ENCODE measurements at regions not wholly inside any gene's neighbourhood (a gene's known extent, or its start where the extent isn't known, plus 50 kb on each side); places are given as distances from the start of the nearest gene placed in this dataset.
"Not testable (repeated sequence)": the region's sequence is repeated elsewhere in the genome, so short reads cannot be mapped to it uniquely, and the experiment has no call there.

DNA sequence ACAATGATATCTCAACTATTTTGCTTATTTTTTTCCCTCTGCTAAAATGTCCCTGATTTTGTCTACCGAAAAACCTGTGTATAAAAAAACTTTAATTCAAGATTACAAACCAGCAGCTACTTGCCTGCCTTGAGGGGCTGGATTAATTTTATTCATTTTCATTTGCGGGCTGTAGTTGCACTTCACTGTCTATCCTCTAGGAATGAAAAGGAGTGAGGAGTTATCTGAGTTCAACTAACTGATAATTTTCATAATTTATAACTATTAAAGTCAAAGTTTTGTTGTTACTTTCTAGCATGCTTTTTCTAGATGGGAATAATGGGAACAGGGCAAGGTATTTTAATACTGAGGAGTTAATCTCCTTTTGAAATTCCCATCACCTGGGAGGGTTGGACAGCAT is 50.3 kb upstream of the AGTPBP1 start:
- not testable (repeated sequence) for DNase-seq (ENCODE audit: low spot score)

DNA sequence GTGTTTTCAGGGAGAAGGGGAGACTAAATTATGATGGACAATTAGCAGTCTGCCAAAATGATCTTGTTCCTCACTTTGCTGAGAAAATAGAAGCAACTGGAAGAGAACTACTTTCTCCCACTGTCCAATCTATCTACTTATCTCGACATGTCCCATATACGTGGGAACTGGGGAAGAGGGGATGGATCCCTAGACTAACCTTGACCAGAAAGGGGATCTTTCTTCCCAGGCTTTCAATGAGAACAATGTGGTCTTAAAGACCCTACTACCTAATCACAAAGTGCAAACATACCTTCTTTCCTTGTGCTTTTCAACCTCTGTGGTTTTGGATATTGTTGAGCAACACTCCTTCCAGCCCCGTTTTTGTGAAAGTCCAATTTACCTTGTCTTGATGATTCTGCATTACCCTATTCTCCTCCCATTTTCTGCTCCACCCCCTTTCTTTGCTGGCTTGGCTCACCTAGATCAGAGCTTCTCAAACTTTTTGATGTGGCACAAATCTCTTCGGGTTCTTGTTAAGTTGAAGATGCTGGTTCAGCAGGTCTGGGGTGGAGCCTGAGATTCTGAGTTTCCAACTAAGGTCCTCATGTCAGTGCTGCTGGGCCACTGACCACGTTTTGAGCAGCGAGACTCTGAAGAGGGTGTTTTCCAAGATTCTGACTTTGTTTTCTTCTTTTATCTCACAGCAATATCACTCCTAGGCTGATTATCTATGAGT is 61.4 kb upstream of the AGTPBP1 start:
- peak; percentile 3 for DNase-seq (ENCODE audit: low spot score)

DNA sequence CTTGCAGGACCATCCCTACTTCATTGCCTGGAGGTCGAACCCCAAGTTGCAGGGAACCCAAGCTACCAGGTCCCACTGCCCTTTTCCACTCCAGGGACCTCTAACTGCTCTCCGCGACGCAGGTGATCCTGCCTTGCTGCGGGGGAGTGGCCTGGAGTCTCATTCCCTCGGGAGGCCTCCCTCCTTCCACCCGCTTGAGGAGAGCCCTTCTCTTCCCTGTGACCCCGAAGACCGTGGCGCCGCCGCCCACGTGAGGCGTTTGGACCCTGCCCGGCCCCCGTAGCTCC is 63.0 kb upstream of the AGTPBP1 start:
- not testable (repeated sequence) for DNase-seq (ENCODE audit: low spot score)

DNA sequence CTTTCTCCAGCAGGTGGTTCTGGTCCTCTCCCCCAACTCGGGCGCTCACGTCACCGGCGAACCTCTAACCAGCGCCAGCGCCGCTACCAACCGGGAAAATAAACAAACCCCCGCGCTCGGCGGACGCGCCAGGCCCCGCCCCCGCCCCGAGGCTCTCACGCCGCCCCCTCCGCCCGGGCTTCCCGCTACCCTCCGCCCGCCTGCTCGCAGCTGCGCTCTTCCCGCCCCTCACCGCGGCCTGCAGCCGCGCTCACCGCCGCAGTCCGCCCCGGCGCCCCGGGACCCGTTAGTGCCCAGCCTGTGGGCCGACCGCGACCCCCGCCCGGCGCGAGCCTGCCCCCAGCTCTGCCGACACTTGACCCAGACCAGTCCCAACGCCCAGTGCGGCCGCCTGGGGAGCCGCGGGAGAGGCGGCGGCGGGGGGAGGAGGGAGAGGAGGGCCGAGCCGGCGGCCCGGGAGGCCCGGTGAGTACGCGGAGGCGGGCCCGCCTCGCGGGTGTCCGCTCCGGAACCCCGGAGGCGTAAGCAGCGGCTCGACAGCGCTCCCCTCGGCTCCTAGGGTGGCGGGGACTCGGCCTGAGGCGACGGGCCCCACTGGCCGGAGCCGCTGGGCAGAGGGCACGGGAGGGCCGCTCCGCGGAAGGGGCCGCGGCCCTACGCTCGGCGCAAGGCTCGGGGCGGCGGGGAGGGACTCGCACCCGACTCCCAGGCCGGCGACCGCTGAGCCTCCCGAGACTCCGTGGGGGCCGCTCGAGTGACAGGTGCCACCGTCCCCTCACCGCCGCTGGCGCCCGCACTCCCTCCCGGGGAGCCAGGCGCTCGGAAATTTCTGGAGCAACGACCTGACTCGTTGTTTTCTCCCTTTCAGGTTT is 63.6 kb upstream of the AGTPBP1 start:
- DNase-seq (ENCODE audit: low spot score), result peak; percentile 80

DNA sequence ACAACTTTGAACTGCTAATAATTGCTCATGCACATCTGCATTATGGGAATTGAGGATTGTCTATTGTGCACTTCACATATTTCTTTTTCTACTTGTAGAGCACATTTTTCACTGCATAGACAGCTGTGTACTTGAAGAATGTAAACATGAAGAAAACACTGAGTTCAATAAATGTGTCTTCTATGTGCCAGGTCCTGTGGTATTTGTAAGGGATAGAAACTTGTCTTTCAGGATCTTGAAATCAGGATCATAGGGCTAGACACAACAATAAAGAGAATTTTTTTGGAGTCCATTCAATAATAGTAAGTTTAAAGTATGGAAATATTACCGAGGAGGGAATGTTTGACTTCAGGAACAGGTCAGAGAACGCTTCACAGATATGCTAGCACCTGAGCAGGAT is 66.6 kb upstream of the AGTPBP1 start:
- DNase-seq (ENCODE audit: low spot score), result not testable (repeated sequence)

DNA sequence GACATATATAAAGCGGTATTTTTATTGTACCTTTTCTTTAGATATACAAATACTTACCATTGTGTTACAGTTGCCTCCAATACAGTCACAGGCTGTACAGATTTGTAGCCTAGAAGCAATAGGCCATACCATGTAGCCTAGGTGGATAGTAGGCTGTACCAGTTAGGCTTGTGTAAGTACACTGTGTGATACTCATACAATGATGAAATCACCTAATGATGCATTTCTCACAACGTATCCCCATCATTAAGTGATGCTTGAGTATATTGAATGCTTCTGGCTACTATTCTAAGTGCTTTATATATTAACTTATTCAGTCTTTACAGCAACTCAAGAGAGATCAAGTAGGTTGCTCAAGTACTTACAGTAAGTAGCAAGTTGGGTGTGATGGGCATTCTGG is 71.6 kb upstream of the AGTPBP1 start:
- not testable (repeated sequence) for DNase-seq (ENCODE audit: low spot score)

DNA sequence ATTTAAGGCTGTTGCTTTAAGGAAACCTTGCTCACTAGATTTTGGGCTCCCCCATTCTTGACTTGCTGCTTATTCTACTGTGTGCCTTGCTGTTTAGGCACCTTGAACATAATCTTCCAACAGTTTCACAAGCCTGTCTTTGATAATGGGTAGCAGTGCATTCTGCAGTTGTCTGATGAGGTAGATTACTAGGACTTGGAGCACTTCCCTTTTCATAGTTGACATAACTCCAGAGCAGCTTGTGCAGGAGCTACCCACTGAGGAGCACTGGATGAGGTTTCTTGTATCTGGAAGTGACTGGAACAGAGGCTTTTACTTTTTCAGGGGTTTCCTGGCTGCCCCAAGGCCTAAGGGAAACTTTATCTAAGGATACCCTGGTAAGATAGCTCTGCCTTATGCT is 73.0 kb upstream of the AGTPBP1 start:
- not testable (repeated sequence) for DNase-seq (ENCODE audit: low spot score)

DNA sequence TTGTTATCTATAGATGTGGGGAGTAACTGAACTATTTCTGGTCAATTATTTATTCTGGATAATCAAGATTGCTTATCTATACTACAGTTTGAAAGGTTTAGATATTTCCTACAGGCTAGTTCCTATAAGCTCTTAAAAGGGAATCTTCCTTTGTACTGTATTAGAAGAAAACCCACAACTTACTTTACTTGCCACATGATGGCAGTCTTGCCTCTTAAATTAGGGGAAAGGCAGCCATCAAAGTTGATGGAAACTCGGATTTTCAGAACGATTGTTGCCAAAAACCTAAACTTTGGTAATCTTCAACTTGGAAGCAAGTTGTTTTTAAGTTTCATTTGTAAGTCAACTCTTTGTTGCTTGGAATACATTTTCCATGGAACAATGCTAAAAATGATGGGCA is 77.2 kb upstream of the AGTPBP1 start:
- peak; percentile 37 for DNase-seq (ENCODE audit: low spot score)

DNA sequence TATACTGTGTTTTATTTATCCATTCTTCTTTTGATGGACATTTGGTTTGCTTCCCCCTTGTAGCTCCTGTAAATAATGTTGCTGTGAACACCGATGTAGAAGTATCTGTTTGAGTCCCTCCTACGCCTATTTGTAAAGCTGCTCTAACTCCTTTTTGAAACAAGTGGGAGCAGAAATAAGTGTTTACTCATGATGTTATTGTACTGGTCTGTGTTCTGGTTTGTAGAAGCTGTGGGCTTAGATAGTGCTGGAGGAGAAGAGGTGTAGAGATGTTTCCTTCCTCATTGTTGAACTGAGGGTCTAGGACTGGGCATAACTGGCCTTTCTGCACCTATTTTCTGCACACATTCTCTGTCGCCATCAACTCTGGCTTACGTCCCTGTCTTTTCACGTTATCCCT is 78.8 kb upstream of the AGTPBP1 start:
- not testable (repeated sequence) for DNase-seq (ENCODE audit: low spot score)

DNA sequence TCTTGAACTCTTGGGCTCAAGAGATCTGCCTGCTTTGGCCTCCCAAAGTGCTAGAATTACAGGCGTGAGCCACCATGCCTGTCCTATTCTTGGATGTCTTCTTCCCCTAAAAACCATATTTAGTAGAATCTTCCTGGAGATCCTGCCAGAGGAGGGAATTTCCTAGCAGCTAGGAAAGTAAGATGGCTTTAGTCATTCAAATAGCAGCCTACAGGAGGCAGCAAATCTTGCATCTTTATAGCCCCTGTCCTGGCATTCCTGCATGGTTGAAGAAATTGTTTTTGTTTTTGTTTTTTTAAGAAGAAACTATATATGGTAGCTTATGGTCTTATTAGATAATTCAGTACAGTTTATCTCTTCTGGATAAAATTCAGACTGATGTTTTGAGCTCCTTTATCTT is 83.2 kb upstream of the AGTPBP1 start:
- peak; percentile 31 for DNase-seq (ENCODE audit: low spot score)

DNA sequence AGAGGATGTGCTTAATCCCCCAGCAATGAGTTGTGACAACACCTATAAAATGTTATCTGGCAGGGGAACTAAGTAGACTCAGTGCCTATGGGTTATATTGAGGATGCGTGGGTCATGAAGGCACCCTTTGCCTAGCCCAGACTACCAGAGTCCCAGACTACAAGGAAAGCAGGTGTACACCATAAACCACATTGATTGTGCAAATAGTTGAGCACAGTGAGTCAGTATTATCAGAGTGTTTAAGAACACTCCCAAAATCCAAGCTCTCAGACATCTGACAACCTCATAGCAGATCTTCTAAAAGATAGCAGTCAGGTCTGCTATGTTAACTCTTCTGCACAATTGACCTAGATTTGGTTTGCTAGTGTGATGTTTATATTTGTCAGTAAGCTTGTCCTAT is 92.8 kb upstream of the AGTPBP1 start:
- not testable (repeated sequence) for DNase-seq (ENCODE audit: low spot score)

DNA sequence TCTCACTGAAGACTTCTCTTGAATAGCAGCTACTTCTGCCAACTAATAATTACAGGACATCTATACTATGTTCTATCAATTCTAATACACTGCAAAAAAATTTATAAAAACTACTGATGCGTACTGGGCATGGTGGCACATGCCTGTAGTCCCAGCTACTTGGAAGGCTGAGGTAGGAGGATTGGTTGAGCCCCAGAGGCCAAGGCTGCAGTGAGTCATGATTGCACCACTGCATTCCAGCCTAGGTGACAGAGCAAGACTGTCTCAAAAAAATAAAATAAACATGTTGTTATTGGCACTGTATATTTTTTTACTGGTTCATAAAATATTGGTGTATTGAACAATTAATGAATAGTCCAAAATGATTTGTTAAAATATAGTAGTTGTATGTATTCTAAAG is 97.0 kb upstream of the NAA35 start:
- DNase-seq (ENCODE audit: low spot score), result not testable (repeated sequence)

DNA sequence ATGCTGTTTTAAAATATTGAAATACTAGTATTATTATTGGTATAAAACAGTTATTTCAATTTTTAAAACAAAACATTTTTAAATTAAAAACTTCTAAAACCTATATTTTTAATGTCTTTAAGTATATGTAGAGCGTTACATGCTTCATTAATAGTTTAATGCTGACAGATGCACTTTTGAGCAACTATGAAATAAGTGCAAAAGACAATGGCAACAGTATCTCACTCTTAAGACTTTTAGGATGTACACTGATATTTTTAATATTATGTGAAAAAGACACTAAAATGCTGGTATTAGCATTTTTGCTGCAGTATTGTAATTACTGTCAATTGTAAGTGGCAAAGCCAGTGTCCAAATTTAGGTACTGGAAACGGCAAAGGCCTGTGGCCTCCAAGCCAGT is 93.2 kb upstream of the NAA35 start:
- not testable (repeated sequence) for DNase-seq (ENCODE audit: low spot score)

DNA sequence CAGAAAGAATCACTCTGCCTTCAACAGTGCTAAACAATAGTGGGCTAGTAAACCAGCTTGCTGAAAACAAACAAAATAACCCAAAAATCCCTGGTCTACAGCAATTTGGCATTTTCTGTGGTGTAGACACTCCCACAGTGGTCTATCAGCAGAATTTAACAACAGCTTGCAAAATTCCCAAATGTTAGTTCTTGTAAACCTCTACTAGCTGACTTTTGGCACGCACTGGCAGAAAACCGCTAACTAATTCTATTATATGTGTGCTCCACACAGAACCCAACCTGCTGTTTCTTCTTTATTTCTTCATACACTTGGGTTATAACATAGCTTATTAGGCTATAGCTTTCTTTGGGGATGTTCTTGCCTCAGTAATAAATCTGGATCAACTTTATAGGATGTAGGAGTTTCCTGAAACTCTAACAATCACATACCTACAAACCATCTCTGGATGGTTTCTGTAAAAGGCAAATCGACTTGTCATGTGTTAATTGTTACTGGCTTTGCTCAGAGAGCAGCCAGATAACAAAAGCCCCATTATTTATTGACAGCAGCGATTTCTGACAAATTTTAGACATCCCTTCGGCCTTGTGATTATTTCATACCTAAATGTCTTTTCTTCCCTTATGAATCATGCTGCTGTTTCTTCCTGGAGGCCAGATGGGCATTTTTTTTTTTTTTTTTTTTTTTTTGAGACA is 82.7 kb upstream of the NAA35 start:
- DNase-seq (ENCODE audit: low spot score), result no peak

DNA sequence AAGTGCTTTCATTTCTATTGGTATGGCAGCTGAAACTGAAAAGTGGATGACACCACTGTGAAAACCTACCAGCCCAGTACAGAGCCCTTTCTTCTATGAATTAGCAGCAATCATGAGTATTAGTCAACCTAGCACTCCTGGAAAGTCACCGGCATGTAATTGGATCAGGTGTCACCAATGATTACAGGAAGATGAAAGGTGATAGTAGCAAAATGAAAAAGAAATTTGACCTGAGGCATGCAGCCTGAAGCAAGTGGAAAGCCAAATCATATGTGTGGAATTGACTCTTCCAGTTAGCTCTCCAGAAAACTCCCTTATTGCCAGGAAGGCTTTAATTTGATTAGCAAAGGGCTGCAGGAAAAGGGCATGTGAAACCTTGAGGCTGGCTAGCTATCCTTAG is 81.2 kb upstream of the NAA35 start:
- DNase-seq (ENCODE audit: low spot score), result no peak

DNA sequence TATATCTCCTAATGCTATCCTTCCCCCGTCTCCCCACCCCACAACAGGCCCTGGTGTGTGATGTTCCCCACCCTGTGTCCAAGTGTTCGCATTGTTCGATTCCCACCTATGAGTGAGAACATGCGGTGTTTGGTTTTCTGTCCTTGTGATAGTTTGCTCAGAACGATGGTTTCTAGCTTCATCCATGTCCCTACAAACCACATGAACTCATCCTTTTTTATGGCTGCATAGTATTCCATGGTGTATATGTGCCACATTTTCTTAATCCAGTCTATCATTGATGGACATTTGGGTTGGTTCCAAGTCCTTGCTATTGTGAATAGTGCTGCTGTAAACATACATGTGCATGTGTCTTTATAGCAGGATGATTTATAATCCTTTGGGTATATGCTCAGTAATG is 79.1 kb upstream of the NAA35 start:
- DNase-seq (ENCODE audit: low spot score), result not testable (repeated sequence)

DNA sequence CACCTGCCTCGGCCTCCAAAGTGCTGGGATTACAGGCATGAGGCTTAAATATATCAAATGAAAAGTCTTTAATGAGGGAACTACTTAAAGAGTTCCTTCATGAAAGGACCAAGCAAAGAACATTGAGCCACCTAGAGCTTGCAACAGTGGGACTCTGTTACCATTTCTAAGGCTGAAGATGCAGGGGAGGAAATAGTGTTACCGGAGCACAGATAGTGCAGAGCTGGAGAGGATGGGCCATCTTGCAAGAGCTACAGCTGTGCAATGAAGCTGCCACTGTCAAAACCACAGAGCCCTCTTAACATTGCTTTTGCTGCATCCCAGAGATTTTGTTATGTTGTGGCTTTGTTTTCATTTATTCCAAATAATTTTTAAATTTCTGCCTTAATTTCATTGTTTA is 77.1 kb upstream of the NAA35 start:
- DNase-seq (ENCODE audit: low spot score), result no peak

DNA sequence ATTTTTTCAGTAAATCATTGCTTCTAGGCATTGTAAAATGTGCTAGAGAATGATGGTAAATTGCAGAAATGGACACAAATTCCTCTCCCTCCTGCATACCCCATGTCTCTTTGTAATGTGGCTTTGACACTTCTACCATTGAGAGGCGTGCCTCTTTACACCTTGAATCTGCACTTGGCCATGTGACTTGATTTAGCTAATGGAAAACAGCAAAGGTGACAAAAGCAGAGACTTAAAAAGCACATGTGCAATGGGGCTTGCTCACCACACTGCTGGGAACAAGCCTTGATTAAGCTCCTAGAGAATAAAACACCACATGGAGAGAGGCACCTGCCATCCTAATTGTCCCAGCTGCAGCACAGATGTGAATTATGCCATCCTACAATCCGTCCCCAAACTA is 69.9 kb upstream of the NAA35 start:
- DNase-seq (ENCODE audit: low spot score), result no peak

DNA sequence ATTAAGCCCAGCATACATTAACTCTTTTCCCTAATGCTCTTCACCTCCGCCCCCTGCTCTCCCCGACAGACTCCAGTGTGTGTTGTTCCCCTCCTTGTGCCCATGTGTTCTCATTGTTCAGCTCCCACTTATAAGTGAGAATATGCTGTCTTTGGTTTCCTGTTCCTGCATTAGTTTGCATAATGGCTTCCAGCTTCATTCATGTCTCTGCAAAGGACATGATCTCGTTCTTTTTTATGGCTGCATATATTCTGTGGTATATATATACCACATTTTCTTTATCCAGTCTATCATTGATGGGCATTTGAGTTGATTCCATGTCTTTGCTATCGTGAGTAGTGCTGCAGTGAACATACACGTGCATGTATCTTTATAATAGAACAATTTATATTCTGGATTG is 69.3 kb upstream of the NAA35 start:
- not testable (repeated sequence) for DNase-seq (ENCODE audit: low spot score)

DNA sequence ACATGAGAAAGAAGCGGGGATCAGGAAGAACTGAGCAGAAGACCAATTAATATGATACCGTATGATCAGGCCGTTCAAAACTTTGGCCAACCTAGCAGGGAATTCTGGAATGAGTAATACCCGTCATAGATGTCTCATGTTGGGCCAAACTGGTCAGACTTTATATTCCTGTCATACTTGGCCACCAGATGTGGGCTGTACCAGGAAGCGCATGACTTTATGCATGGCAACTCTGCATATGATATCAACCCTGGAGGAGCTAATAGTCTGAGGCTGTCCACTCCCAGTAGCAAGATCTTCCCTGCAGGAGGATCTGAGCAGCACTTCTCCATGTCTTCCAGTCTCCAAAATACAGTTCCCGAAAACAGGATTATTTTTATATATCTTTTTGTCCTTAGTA is 68.5 kb upstream of the NAA35 start:
- DNase-seq (ENCODE audit: low spot score), result no peak

DNA sequence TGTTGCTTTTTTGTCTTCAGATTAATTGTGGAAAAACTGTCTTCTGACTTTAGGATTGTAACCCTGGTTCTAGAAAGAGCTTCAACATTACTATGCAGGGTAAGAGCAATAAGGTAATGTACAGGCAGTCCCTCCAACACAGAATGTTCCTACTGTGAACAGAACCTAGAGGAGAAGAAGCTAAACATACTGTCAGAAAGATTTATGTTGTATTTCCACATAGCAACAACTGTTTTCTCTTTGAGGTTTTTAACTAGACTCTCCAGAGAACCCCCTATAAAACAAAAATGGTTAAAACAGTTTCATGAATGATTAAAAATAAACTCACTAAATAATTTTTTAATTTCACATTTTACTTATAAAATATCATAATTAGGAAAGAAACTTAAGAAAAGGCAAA is 64.3 kb upstream of the NAA35 start:
- no peak for DNase-seq (ENCODE audit: low spot score)

DNA sequence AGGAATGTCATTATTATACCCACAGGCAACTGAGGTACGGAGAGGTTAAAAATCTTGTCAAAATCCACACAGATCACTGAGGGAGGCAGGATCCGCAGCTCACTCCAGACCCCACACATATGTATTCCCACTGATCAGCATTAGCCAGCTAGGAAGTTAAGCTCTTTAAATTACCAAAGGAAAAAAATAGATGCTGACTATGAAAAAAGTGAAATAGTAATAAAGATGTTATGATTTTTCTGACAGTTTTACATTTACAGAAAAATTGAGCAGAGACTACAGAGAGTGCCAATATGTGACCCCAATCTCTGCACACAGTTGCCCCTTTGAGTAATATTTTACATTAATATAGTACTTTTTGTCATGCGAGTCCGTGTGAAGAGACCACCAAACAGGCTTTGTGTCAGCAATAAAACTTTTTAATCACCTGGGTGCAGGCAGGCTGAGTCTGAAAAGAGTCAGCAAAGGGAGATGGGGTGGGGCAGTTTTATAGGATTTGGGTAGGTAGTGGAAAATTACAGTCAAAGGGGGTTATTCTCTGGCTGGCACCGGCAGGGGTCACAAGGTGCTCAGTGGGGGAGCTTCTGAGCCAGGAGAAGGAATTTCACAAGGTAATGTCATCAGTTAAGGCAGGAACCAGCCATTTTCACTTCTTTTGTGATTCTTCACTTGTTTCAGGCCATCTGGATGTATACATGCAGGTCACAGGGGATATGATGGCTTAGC is 61.9 kb upstream of the NAA35 start:
- DNase-seq (ENCODE audit: low spot score), result not testable (repeated sequence)
